Upper lobe of right lung (tissue), 1 donor: ENCODE measurements at regions not wholly inside any gene's neighbourhood (a gene's known extent, or its start where the extent isn't known, plus 50 kb on each side); places are given as distances from the start of the nearest gene placed in this dataset.

Experiments used
- ATAC-seq: fragments of 200-7000 bp; cut with Tn5 transposase; one replicate; pipeline ENCODE4 v1.9.1; 2020; ENCODE audit warnings: mild to moderate bottlenecking, moderate library complexity
- DNase-seq: peaks from one replicate; pipeline ENCODE4 v3.0.0-alpha.2; 2020
- H3K27ac ChIP-seq: fragments of 200-600 bp; one replicate; pipeline ENCODE4 v1.8.0; 2022
- H3K27me3 ChIP-seq: fragments of 200-600 bp; one replicate; pipeline ENCODE4 v1.8.0; 2022; ENCODE audit warnings: mild to moderate bottlenecking
- H3K36me3 ChIP-seq: fragments of 200-600 bp; one replicate; pipeline ENCODE4 v1.8.0; 2022
- H3K4me1 ChIP-seq: fragments of 200-600 bp; one replicate; pipeline ENCODE4 v1.8.0; 2022
- H3K4me3 ChIP-seq: fragments of 200-600 bp; one replicate; pipeline ENCODE4 v1.8.0; 2022; ENCODE audit warnings: mild to moderate bottlenecking
- H3K9me3 ChIP-seq: fragments of 200-600 bp; one replicate; pipeline ENCODE4 v1.8.0; 2022
- intact Hi-C: fragments of 100-400 bp; cut with DNase I; formaldehyde crosslinking; loops from one replicate; pipeline ENCODE4 v1.11.0; 2022
- TF ChIP-seq, protein P1 (sequence below): fragments of 200-600 bp; IDR thresholded peaks from one replicate; pipeline ENCODE4 v1.8.0; 2022; ENCODE audit warnings: antibody characterized with exemption
- donor health status: DM: no; HTN: yes; CAD: no; lungs with severe emphysema.

GRCh38 chr18:39918847-39919246 lies 2036.2 kb upstream of the PIK3C3 start:
- no peak for ATAC-seq
- Histone ChIP-seq H3K4me3 (no peak overlapping the region), H3K27me3 (no peaks in the 10 kb centered on the region), H3K9me3 (no peaks in the 10 kb centered on the region), H3K36me3 (no peaks in the 10 kb centered on the region), H3K27ac (no peak overlapping the region), H3K4me1 (no peaks in the 10 kb centered on the region)
- TF ChIP-seq, protein P1, sequence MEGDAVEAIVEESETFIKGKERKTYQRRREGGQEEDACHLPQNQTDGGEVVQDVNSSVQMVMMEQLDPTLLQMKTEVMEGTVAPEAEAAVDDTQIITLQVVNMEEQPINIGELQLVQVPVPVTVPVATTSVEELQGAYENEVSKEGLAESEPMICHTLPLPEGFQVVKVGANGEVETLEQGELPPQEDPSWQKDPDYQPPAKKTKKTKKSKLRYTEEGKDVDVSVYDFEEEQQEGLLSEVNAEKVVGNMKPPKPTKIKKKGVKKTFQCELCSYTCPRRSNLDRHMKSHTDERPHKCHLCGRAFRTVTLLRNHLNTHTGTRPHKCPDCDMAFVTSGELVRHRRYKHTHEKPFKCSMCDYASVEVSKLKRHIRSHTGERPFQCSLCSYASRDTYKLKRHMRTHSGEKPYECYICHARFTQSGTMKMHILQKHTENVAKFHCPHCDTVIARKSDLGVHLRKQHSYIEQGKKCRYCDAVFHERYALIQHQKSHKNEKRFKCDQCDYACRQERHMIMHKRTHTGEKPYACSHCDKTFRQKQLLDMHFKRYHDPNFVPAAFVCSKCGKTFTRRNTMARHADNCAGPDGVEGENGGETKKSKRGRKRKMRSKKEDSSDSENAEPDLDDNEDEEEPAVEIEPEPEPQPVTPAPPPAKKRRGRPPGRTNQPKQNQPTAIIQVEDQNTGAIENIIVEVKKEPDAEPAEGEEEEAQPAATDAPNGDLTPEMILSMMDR, result no peak
- DNase-seq, result no peak
- intact Hi-C loops, result no loop called here

DNA sequence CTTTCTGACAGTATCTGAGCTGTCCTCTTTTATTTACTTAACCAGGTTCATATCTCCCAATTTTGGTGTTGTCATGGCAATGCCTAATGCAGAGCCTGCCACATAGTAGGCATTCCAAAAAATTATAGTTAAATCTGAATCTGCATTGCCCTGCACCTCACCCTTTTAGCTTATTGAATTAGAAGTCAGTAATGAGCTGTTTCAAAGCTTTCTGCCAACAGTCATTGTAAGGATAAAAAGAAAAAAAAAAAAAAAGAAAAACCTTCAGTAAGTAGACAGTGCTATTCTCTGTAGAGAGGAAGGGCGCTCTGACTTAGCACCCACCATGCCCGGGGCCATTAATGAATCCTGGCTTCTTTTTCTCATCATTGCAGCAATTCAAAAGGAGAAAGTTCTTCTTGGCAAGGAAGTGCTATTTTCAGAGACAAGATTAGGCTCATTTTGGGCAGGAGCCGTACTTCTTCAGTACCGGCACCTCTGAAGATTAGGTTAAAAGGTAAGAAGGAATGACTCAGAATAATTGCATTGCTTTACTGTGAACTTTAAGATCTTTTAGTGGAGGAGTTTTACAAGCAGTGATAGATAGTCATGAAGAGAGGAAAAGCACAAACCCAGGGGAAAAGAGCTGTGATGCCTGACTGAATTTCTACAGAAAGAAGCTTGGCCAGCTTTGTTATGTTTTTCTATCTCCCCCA lies 2041.2 kb upstream of the PIK3C3 start:
- intact Hi-C loops, result no loop called here
- no peaks in the 10 kb centered on the region for H3K4me1 ChIP-seq
- no peaks in the 10 kb centered on the region for H3K9me3 ChIP-seq
- no peaks in the 10 kb centered on the region for H3K36me3 ChIP-seq
- TF ChIP-seq, protein P1, result no peak
- H3K4me3 ChIP-seq, result no peak overlapping the region
- no peak for DNase-seq
- no peak for ATAC-seq
- no peak overlapping the region for H3K27ac ChIP-seq
- H3K27me3 ChIP-seq, result no peaks in the 10 kb centered on the region

DNA sequence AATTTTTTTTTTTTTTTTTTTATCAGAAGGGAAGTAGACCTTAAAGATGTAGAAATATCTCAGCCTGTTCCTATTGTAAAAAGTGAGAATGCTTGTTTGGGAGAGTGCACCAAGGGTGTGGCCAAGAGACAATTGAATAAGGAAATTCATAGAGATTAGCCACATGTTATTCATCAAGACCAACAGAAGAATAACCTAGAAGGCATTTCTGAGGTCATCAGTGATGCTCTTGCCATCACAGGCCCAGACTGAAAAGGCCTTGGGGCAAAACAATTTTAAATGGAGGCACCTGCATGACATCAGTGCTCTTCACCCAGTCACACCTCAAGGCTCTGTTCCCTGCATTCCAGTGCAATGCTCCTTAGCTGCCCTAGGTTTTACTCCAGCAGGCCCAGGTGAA lies 2043.3 kb upstream of the PIK3C3 start:
- DNase-seq (no peak), ATAC-seq (no peak)
- no peaks in the 10 kb centered on the region for H3K4me1 ChIP-seq
- intact Hi-C loops, result no loop called here
- no peak overlapping the region for H3K4me3 ChIP-seq
- H3K27me3 ChIP-seq, result no peaks in the 10 kb centered on the region
- H3K9me3 ChIP-seq, result no peaks in the 10 kb centered on the region
- TF ChIP-seq, protein P1, result no peak
- no peak overlapping the region for H3K27ac ChIP-seq
- no peaks in the 10 kb centered on the region for H3K36me3 ChIP-seq

DNA sequence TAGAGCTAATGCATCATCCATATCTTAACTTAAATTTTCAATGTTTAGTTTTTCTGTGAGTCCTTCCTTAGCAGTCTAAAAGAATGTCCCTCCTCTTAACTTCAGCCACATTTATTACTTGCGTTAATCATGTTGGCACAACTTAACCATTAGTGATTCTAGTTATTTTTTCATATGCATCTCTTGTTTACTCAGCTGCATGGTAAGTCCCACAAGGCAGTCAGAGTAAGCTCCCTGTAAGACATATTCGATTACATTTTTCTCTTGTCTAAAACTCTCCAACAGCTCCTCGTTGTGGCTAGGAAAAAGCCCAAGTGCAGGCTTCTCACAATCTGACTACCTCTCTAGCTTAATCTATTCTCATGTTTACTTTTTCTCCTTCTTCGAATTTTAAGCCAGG lies 2045.3 kb upstream of the PIK3C3 start:
- ATAC-seq (no peak), DNase-seq (no peak)
- H3K36me3 ChIP-seq, result no peaks in the 10 kb centered on the region
- no peaks in the 10 kb centered on the region for H3K4me1 ChIP-seq
- no peaks in the 10 kb centered on the region for H3K27me3 ChIP-seq
- no peak overlapping the region for H3K4me3 ChIP-seq
- no peak overlapping the region for H3K27ac ChIP-seq
- TF ChIP-seq, protein P1, result no peak
- H3K9me3 ChIP-seq, result no peaks in the 10 kb centered on the region
- intact Hi-C loops, result no loop called here

DNA sequence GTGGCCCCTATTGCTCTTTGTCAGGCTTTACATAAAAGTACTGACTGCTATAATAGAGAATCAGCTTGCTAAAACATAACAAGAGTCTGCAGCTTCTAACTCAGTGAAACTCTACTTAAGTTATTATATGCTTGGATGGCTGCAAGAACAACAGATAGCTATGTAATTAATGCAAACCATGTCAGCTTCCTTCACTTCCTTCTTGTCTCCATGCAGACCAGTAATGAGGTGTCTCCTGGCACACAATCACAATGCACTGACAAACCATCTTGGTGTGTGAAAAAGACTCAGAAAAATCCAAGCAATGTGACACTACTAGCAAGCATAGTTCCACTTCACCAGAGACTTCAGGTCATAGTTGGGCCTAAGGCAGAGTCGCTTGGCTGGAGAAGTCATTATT lies 2068.9 kb upstream of the PIK3C3 start:
- no peak overlapping the region for H3K4me3 ChIP-seq
- no peaks in the 10 kb centered on the region for H3K9me3 ChIP-seq
- no peaks in the 10 kb centered on the region for H3K36me3 ChIP-seq
- no peak overlapping the region for H3K27ac ChIP-seq
- DNase-seq (no peak), ATAC-seq (no peak)
- H3K27me3 ChIP-seq, result no peaks in the 10 kb centered on the region
- H3K4me1 ChIP-seq, result no peaks in the 10 kb centered on the region
- intact Hi-C loops, result no loop called here
- TF ChIP-seq, protein P1, result no peak

- no peak for ATAC-seq
- Histone ChIP-seq H3K27ac (no peak overlapping the region), H3K36me3 (no peaks in the 10 kb centered on the region), H3K4me3 (no peak overlapping the region), H3K27me3 (no peaks in the 10 kb centered on the region), H3K9me3 (no peaks in the 10 kb centered on the region), H3K4me1 (no peaks in the 10 kb centered on the region)
- intact Hi-C loops, result no loop called here
- DNase-seq, result no peak
- TF ChIP-seq, protein P1, result no peak
Measured at GRCh38 chr18:39872651-39873050, 2082.4 kb upstream of the PIK3C3 start.
